ENCODE measurements at regions not wholly inside any gene's neighbourhood (a gene's known extent, or its start where the extent isn't known, plus 50 kb on each side); places are given as distances from the start of the nearest gene placed in this dataset.

- FAIRE-seq = no peak
- 52% methylated on average over 13 of the region's 13 CpGs for WGBS (ENCODE audit: insufficient coverage, insufficient replicate concordance, low lambda C conversion rate, missing lambda C conversion rate)
- TF ChIP-seq BCLAF1 (IDR thresholded peaks at IDR 0.05) (no peak), FOXK2 (IDR thresholded peaks at IDR 0.05) (no peak), POLR2AphosphoS2 (IDR thresholded peaks at IDR 0.05; ENCODE audit: low read depth, low read length) (no peak), NFYA (IDR thresholded peaks at IDR 0.05; ENCODE audit: borderline replicate concordance, low read depth, low read length) (no peak), ZNF207 (IDR thresholded peaks at IDR 0.05; ENCODE audit: borderline replicate concordance) (no peak)
- no peak for DNase-seq (ENCODE audit: low read depth, low spot score)
- ChIA-PET POLR2A (no interaction called here), RAD21 (ENCODE audit: unreplicated experiment) (no interaction called here), SMC1A (ENCODE audit: uncharacterized antibody, unreplicated experiment) (no interaction called here), CTCF (no interaction called here)
- in situ Hi-C loops (cut with MboI) (no loop called here), intact Hi-C loops (cut with micrococcal nuclease; ENCODE audit: unreplicated experiment) (loop anchor here (2.0 kb wide), 1 partner anchor 93 kb away; no protein-coding TSS in a partner anchor)
- H3K4me3 ChIP-seq = no peak overlapping the region
- no peaks in the 10 kb centered on the region for H4K20me1 ChIP-seq (ENCODE audit: control insufficient read depth, insufficient read depth)
- no peak overlapping the region for H3K4me2 ChIP-seq (ENCODE audit: control insufficient read depth, insufficient read depth)
- no peaks in the 10 kb centered on the region for H3K36me3 ChIP-seq (ENCODE audit: control insufficient read depth in 2 of 2, insufficient read depth in 2 of 2, low read length in 1 of 2)
- H3K79me2 ChIP-seq (ENCODE audit: control insufficient read depth, insufficient read depth, low read length) = no peaks in the 10 kb centered on the region
- peaks cover 6% of the 10 kb centered on the region for H3K4me1 ChIP-seq (ENCODE audit: control insufficient read depth, insufficient read depth, low read length)
- H3K27me3 ChIP-seq (replicated peaks in 1 of 2; ENCODE audit: control insufficient read depth in 2 of 2, insufficient read depth in 2 of 2, low read length in 1 of 2) = no peaks in the 10 kb centered on the region
- no peak for ATAC-seq
- no peaks in the 10 kb centered on the region; the same call in 2 of the 3 replicates for H3K9me3 ChIP-seq (replicated peaks; ENCODE audit: control insufficient read depth, insufficient read depth, low read length)
- no peak overlapping the region for H2AFZ ChIP-seq (ENCODE audit: control insufficient read depth, low read depth, low read length)
- no peak overlapping the region for H3K27ac ChIP-seq (ENCODE audit: control insufficient read depth, insufficient read depth)
- BruUV-seq (replicated peaks) = no TSS peak
- no peak overlapping the region for H3K9ac ChIP-seq (ENCODE audit: control insufficient read depth, insufficient read depth, low read length)
Observed at GRCh38 chr14:99321955-99322730, 50.1 kb upstream of the BCL11B start.
